BJ (cell line): ENCODE measurements at regions not wholly inside any gene's neighbourhood (a gene's known extent, or its start where the extent isn't known, plus 50 kb on each side); places are given as distances from the start of the nearest gene placed in this dataset.

Source experiments
- CTCF ChIA-PET: fragments of 350-600 bp; formaldehyde crosslinking; extraction: SDS; loops from one replicate; lab custom pipeline; 2021; ENCODE audit warnings: antibody characterized with exemption, inconsistent platforms; lab: Yijun Ruan, JAX
- POLR2A ChIA-PET: fragments of 300-600 bp; sonication (Branson Sonifier 250); formaldehyde crosslinking; extraction: SDS; loops from one replicate; lab custom pipeline; 2021; ENCODE audit warnings: antibody characterized with exemption; lab: Charles Lee
- DNase-seq: peaks from one replicate; pipeline ENCODE4 v3.0.0-alpha.2; 2011; ENCODE audit warnings: low read depth
- H3K27me3 ChIP-seq: 2 replicates; pipeline ENCODE4 v1.6.0; 2011; ENCODE audit warnings: low read length; ENCODE audit not compliant: control insufficient read depth, insufficient read depth
- H3K36me3 ChIP-seq: 2 replicates; pipeline ENCODE4 v1.5.1; 2011; ENCODE audit warnings: low read length; ENCODE audit not compliant: control insufficient read depth, insufficient read depth
- H3K4me3 ChIP-seq: 2 replicates; pipeline ENCODE4 v1.5.1; 2011; ENCODE audit warnings: low read depth, mild to moderate bottlenecking, control low read depth, low read length
- CTCF ChIP-seq: IDR thresholded peaks from 2 replicates; pipeline ENCODE4 v1.5.1; 2011; ENCODE audit warnings: low read depth, mild to moderate bottlenecking, control low read depth, inconsistent platforms, low read length, moderate library complexity; ENCODE audit not compliant: insufficient read depth

GRCh38 chr4:180437601-180438000 is 1805.6 kb upstream of the TENM3 start:
- Histone ChIP-seq H3K27me3 (no peaks in the 10 kb centered on the region), H3K36me3 (no peaks in the 10 kb centered on the region), H3K4me3 (no peak overlapping the region)
- TF ChIP-seq CTCF, result no peak
- ChIA-PET POLR2A (no interaction called here), CTCF (no interaction called here)
- DNase-seq, result no peak

- H3K4me3 ChIP-seq, result no peak overlapping the region
- no peaks in the 10 kb centered on the region for H3K36me3 ChIP-seq
- no peak for TF ChIP-seq CTCF
- no peaks in the 10 kb centered on the region for H3K27me3 ChIP-seq
- CTCF ChIA-PET, result no interaction called here
- POLR2A ChIA-PET, result no interaction called here
- DNase-seq, result no peak
Measured at GRCh38 chr4:180448306-180448705, 1794.9 kb upstream of the TENM3 start.

- Histone ChIP-seq H3K27me3 (no peaks in the 10 kb centered on the region), H3K4me3 (no peak overlapping the region), H3K36me3 (no peaks in the 10 kb centered on the region)
- ChIA-PET CTCF (interaction anchor here (0.6 kb wide), 1 partner anchor 126 kb away, joined by 3 read pairs; no protein-coding TSS in a partner anchor), POLR2A (no interaction called here)
- DNase-seq, result no peak
- TF ChIP-seq CTCF, result no peak
Measured at GRCh38 chr4:180449395-180449956, 1793.7 kb upstream of the TENM3 start.

DNA sequence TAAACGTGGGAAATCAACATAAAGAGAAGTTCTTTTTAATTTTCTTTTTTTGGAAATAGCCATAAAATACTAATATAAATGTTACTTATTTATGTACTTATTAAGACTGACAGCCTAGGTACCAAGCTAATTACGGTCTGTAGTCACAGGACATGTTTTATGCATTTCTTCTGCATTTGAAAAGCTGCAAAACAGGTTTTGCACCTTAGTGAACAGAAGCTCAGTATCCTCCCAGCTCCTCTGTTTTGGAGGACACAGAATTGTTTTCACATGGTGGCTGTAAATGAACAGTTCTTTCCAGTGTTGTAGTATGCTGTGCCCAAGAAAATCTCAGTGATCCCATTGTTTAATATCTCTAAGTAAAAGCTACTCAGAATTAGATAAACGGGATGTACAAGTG is 1788.0 kb upstream of the TENM3 start:
- Histone ChIP-seq H3K27me3 (no peaks in the 10 kb centered on the region), H3K36me3 (no peaks in the 10 kb centered on the region), H3K4me3 (no peak overlapping the region)
- DNase-seq, result no peak
- no peak for TF ChIP-seq CTCF
- ChIA-PET CTCF (no interaction called here), POLR2A (no interaction called here)

DNA sequence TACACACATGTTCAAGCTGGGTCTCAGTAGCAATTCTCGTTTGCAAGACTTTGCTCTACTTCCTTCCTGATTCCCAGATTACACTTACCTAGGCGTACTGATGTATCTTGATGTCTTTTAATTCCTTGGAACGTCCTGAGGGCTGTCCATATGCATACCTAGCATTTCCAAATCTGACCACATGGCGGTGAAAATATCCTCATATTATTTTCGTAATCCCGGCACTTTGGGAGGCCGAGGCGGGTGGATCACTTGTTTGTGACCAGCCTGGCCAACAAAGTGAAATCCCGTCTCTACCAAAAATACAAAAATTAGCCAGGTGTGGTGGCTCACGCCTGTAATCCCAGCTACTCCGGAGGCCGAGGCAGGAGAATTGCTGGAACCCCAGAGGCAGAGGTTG is 1786.3 kb upstream of the TENM3 start:
- no peak for DNase-seq
- ChIA-PET POLR2A (no interaction called here), CTCF (no interaction called here)
- Histone ChIP-seq H3K27me3 (no peaks in the 10 kb centered on the region), H3K4me3 (no peak overlapping the region), H3K36me3 (no peaks in the 10 kb centered on the region)
- TF ChIP-seq CTCF, result no peak
